GM12878 (cell line): ENCODE measurements at regions not wholly inside any gene's neighbourhood (a gene's known extent, or its start where the extent isn't known, plus 50 kb on each side); places are given as distances from the start of the nearest gene placed in this dataset.
A peak's percentile ranks its signal among the peaks of the same experiment; 100 is the strongest.

Experiments used
- BRCA1 ChIP-seq: IDR thresholded peaks from 2 replicates; pipeline ENCODE4 v1.6.1; 2011; ENCODE audit warnings: low read depth, low read length, improper control_type of control experiment
- CBFB ChIP-seq: IDR thresholded peaks from 2 replicates; pipeline ENCODE4 v1.6.1; 2016; ENCODE audit warnings: antibody characterized with exemption, low read depth
- CEBPB ChIP-seq, 2 experiments: fragments of 150-350 bp in 1 of 2; IDR thresholded peaks; 2 replicates each; pipeline ENCODE4 v1.6.1; 2012 to 2014; ENCODE audit warnings: low read depth in 2 of 2, low read length in 2 of 2, borderline replicate concordance in 1 of 2, inconsistent platforms in 1 of 2
- EZH2 ChIP-seq: IDR thresholded peaks from 2 replicates; pipeline ENCODE4 v1.6.1; 2012; ENCODE audit warnings: low read depth, mild to moderate bottlenecking, control low read depth, inconsistent platforms, low read length, borderline replicate concordance; ENCODE audit not compliant: control insufficient read depth
- HDGF ChIP-seq: fragments of 450-650 bp; IDR thresholded peaks from 2 replicates; pipeline ENCODE4 v1.6.1; 2016; ENCODE audit warnings: antibody characterized with exemption
- RBBP5 ChIP-seq: fragments of 200-600 bp; sonication (generic); conservative IDR thresholded peaks from 2 replicates; pipeline ENCODE4 v1.6.1; 2016
- SIN3A ChIP-seq: IDR thresholded peaks from 2 replicates; pipeline ENCODE4 v1.6.1; 2012; ENCODE audit warnings: low read depth, low read length, improper control_type of control experiment
- SIX5 ChIP-seq: IDR thresholded peaks from 2 replicates; pipeline ENCODE4 v1.6.1; 2011; ENCODE audit warnings: mild to moderate bottlenecking, low read depth, low read length, moderate library complexity; ENCODE audit not compliant: severe bottlenecking
- SMAD1 ChIP-seq: fragments of 450-650 bp; IDR thresholded peaks from 2 replicates; pipeline ENCODE4 v1.6.1; 2018; ENCODE audit warnings: mild to moderate bottlenecking, low read depth; ENCODE audit not compliant: partially characterized antibody
- TF ChIP-seq, protein P1 (sequence below), 3 experiments: IDR thresholded peaks in 2 of 3; conservative IDR thresholded peaks in 1 of 3; 2 replicates each; pipeline ENCODE4 v1.5.1; 2011; ENCODE audit warnings: low read depth in 3 of 3, low read length in 3 of 3, mild to moderate bottlenecking in 3 of 3, control low read depth in 2 of 3, moderate library complexity in 2 of 3, inconsistent platforms in 1 of 3, mixed read lengths in 1 of 3; ENCODE audit not compliant: control insufficient read depth in 2 of 3, insufficient read depth in 1 of 3; ENCODE audit errors: extremely low read depth in 1 of 3
- TF ChIP-seq, protein P2 (sequence below): fragments of 450-650 bp; formaldehyde crosslinking; IDR thresholded peaks from 2 replicates; pipeline ENCODE4 v1.4.0; 2020; ENCODE audit warnings: mild to moderate bottlenecking, moderate library complexity
- TF ChIP-seq, protein P3 (sequence below): IDR thresholded peaks from 2 replicates; pipeline ENCODE4 v1.6.1; 2012; ENCODE audit warnings: mild to moderate bottlenecking, low read depth, low read length
- TF ChIP-seq, protein P4 (sequence below): fragments of 450-650 bp; IDR thresholded peaks from 2 replicates; pipeline ENCODE4 v1.6.1; 2018; ENCODE audit warnings: borderline replicate concordance, mild to moderate bottlenecking; ENCODE audit not compliant: partially characterized antibody
- TF ChIP-seq, protein P5 (sequence below): fragments of 450-650 bp; IDR thresholded peaks from 2 replicates; pipeline ENCODE4 v1.6.1; 2017; ENCODE audit warnings: mild to moderate bottlenecking

DNA sequence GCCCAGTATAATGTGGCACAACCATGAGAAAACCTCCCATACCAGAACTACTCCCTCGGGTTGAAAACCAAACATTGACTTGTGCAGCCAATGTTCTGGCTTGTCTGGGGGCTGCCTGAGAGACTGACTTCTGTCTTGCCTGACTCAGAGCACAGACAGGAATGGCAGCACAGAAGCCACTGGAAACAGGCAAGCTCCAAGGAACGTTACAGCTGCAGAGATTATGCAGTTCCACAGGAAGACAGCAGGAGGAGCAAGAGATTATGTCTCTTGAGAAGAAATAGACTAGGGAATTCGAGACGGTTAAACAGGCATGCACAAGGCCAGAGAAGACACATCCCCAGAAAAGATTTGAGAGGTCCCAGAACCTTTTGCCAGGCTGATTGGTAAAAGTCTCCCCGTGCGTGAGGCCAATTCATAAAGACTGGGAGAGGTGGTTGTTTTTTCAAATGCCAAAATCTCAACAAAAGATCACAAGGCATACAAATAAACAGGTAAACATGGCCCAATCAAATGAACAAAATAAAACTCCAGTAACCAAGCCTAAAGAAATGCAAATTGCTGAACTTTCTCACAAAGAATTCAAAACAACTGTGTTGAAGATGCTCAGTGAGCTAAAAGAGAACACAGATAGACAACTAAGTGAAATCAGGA is 90.6 kb upstream of the CDH5 start:
- TF ChIP-seq SMAD1 (no peak), CBFB (no peak), CEBPB (IDR thresholded peaks at IDR 0.05; ENCODE audit: borderline replicate concordance in 1 of 2, low read depth in 2 of 2, low read length in 2 of 2) (no peak), EZH2 (no peak), RBBP5 (no peak), SIN3A (no peak), BRCA1 (no peak), HDGF (no peak), SIX5 (no peak)
- TF ChIP-seq, protein P1, sequence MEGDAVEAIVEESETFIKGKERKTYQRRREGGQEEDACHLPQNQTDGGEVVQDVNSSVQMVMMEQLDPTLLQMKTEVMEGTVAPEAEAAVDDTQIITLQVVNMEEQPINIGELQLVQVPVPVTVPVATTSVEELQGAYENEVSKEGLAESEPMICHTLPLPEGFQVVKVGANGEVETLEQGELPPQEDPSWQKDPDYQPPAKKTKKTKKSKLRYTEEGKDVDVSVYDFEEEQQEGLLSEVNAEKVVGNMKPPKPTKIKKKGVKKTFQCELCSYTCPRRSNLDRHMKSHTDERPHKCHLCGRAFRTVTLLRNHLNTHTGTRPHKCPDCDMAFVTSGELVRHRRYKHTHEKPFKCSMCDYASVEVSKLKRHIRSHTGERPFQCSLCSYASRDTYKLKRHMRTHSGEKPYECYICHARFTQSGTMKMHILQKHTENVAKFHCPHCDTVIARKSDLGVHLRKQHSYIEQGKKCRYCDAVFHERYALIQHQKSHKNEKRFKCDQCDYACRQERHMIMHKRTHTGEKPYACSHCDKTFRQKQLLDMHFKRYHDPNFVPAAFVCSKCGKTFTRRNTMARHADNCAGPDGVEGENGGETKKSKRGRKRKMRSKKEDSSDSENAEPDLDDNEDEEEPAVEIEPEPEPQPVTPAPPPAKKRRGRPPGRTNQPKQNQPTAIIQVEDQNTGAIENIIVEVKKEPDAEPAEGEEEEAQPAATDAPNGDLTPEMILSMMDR (IDR thresholded peaks at IDR 0.05 in 2 of 3, conservative IDR thresholded peaks at IDR 0.05 in 1 of 3; ENCODE audit: control insufficient read depth in 2 of 3, extremely low read depth in 1 of 3, insufficient read depth in 1 of 3, low read depth in 3 of 3, low read length in 3 of 3): peak; percentile 52 to 64 (median 63); a peak in 5 of 6 replicates
- TF ChIP-seq, protein P2, sequence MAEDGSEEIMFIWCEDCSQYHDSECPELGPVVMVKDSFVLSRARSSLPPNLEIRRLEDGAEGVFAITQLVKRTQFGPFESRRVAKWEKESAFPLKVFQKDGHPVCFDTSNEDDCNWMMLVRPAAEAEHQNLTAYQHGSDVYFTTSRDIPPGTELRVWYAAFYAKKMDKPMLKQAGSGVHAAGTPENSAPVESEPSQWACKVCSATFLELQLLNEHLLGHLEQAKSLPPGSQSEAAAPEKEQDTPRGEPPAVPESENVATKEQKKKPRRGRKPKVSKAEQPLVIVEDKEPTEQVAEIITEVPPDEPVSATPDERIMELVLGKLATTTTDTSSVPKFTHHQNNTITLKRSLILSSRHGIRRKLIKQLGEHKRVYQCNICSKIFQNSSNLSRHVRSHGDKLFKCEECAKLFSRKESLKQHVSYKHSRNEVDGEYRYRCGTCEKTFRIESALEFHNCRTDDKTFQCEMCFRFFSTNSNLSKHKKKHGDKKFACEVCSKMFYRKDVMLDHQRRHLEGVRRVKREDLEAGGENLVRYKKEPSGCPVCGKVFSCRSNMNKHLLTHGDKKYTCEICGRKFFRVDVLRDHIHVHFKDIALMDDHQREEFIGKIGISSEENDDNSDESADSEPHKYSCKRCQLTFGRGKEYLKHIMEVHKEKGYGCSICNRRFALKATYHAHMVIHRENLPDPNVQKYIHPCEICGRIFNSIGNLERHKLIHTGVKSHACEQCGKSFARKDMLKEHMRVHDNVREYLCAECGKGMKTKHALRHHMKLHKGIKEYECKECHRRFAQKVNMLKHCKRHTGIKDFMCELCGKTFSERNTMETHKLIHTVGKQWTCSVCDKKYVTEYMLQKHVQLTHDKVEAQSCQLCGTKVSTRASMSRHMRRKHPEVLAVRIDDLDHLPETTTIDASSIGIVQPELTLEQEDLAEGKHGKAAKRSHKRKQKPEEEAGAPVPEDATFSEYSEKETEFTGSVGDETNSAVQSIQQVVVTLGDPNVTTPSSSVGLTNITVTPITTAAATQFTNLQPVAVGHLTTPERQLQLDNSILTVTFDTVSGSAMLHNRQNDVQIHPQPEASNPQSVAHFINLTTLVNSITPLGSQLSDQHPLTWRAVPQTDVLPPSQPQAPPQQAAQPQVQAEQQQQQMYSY (CRISPR knock-in tag): no peak
- TF ChIP-seq, protein P3, sequence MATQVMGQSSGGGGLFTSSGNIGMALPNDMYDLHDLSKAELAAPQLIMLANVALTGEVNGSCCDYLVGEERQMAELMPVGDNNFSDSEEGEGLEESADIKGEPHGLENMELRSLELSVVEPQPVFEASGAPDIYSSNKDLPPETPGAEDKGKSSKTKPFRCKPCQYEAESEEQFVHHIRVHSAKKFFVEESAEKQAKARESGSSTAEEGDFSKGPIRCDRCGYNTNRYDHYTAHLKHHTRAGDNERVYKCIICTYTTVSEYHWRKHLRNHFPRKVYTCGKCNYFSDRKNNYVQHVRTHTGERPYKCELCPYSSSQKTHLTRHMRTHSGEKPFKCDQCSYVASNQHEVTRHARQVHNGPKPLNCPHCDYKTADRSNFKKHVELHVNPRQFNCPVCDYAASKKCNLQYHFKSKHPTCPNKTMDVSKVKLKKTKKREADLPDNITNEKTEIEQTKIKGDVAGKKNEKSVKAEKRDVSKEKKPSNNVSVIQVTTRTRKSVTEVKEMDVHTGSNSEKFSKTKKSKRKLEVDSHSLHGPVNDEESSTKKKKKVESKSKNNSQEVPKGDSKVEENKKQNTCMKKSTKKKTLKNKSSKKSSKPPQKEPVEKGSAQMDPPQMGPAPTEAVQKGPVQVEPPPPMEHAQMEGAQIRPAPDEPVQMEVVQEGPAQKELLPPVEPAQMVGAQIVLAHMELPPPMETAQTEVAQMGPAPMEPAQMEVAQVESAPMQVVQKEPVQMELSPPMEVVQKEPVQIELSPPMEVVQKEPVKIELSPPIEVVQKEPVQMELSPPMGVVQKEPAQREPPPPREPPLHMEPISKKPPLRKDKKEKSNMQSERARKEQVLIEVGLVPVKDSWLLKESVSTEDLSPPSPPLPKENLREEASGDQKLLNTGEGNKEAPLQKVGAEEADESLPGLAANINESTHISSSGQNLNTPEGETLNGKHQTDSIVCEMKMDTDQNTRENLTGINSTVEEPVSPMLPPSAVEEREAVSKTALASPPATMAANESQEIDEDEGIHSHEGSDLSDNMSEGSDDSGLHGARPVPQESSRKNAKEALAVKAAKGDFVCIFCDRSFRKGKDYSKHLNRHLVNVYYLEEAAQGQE: no peak
- TF ChIP-seq, protein P4, sequence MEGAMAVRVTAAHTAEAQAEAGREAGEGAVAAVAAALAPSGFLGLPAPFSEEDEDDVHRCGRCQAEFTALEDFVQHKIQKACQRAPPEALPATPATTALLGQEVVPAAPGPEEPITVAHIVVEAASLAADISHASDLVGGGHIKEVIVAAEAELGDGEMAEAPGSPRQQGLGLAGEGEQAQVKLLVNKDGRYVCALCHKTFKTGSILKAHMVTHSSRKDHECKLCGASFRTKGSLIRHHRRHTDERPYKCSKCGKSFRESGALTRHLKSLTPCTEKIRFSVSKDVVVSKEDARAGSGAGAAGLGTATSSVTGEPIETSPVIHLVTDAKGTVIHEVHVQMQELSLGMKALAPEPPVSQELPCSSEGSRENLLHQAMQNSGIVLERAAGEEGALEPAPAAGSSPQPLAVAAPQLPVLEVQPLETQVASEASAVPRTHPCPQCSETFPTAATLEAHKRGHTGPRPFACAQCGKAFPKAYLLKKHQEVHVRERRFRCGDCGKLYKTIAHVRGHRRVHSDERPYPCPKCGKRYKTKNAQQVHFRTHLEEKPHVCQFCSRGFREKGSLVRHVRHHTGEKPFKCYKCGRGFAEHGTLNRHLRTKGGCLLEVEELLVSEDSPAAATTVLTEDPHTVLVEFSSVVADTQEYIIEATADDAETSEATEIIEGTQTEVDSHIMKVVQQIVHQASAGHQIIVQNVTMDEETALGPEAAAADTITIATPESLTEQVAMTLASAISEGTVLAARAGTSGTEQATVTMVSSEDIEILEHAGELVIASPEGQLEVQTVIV: no peak
- TF ChIP-seq, protein P5, sequence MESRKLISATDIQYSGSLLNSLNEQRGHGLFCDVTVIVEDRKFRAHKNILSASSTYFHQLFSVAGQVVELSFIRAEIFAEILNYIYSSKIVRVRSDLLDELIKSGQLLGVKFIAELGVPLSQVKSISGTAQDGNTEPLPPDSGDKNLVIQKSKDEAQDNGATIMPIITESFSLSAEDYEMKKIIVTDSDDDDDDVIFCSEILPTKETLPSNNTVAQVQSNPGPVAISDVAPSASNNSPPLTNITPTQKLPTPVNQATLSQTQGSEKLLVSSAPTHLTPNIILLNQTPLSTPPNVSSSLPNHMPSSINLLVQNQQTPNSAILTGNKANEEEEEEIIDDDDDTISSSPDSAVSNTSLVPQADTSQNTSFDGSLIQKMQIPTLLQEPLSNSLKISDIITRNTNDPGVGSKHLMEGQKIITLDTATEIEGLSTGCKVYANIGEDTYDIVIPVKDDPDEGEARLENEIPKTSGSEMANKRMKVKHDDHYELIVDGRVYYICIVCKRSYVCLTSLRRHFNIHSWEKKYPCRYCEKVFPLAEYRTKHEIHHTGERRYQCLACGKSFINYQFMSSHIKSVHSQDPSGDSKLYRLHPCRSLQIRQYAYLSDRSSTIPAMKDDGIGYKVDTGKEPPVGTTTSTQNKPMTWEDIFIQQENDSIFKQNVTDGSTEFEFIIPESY: no peak
